Peyer's patch (tissue), 4 donors: ENCODE measurements at regions not wholly inside any gene's neighbourhood (a gene's known extent, or its start where the extent isn't known, plus 50 kb on each side); places are given as distances from the start of the nearest gene placed in this dataset.

Experiments used
- POLR2A ChIP-seq, 2 donors: fragments of 450-650 bp; IDR thresholded peaks; one replicate each; pipeline ENCODE4 v1.5.1; 2017; ENCODE audit warnings: antibody characterized with exemption in 2 of 2, mild to moderate bottlenecking in 2 of 2, moderate library complexity in 2 of 2
- TF ChIP-seq, protein P1 (sequence below), 6 experiments: fragments of 450-650 bp in 4 of 6; fragments of 200-600 bp in 2 of 6; sonication (generic) in 1 of 6; IDR thresholded peaks; one replicate each; pipeline ENCODE4 v1.5.1; 2017 to 2019; ENCODE audit warnings: antibody characterized with exemption in 6 of 6, mild to moderate bottlenecking in 3 of 6, moderate library complexity in 1 of 6

DNA sequence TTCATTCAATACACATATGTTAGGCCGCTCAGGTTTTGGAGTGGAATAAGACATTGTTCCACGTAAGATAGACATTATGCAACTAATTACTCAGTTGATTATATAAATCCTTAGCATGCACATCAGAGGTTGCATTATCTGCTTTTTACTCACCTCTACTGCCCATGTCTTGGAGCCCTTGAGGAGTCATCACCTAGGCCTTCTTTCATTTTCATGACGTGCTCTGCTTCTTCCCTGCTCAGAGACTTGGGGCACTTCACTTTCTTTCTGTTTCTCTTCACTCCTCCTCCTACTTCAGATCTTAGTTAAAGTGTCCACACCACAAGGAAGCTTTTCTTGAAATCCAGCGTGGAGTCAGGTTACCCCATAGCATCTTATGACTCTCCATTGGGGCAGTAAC, 241.1 kb downstream of the TLR4 start:
- TF ChIP-seq, protein P1, sequence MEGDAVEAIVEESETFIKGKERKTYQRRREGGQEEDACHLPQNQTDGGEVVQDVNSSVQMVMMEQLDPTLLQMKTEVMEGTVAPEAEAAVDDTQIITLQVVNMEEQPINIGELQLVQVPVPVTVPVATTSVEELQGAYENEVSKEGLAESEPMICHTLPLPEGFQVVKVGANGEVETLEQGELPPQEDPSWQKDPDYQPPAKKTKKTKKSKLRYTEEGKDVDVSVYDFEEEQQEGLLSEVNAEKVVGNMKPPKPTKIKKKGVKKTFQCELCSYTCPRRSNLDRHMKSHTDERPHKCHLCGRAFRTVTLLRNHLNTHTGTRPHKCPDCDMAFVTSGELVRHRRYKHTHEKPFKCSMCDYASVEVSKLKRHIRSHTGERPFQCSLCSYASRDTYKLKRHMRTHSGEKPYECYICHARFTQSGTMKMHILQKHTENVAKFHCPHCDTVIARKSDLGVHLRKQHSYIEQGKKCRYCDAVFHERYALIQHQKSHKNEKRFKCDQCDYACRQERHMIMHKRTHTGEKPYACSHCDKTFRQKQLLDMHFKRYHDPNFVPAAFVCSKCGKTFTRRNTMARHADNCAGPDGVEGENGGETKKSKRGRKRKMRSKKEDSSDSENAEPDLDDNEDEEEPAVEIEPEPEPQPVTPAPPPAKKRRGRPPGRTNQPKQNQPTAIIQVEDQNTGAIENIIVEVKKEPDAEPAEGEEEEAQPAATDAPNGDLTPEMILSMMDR (IDR thresholded peaks at IDR 0.05) = no peak
- TF ChIP-seq POLR2A (IDR thresholded peaks at IDR 0.05) = no peak
